ENCODE measurements at regions not wholly inside any gene's neighbourhood (a gene's known extent, or its start where the extent isn't known, plus 50 kb on each side); places are given as distances from the start of the nearest gene placed in this dataset.

DNA sequence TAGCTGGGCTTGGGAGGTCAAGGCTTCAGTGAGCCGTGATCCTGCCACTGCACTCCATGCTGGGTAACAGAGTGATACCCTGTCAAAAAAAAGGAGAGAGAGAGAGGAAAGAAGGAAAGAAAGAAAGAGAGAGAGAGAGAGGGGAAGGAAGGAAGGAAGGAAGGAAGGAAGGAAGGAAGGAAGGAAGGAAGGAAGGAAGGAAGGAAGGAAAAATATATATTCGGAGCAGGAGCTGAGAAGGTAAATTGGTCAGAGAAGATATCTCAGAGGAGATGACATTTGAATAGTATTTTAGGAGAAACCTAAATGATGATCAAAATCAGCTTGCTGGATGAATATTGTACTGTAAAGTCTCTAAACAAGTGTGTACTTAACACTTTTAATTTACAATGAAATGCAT is 633.1 kb downstream of the ZPLD1 start:
- Histone ChIP-seq H3K4me1 (no peaks in the 10 kb centered on the region), H3K27ac (no peak overlapping the region), H3K27me3 (no peaks in the 10 kb centered on the region), H3K36me3 (no peaks in the 10 kb centered on the region), H3K4me3 (no peak overlapping the region), H3K9me3 (no peaks in the 10 kb centered on the region)
- TF ChIP-seq, protein P1, sequence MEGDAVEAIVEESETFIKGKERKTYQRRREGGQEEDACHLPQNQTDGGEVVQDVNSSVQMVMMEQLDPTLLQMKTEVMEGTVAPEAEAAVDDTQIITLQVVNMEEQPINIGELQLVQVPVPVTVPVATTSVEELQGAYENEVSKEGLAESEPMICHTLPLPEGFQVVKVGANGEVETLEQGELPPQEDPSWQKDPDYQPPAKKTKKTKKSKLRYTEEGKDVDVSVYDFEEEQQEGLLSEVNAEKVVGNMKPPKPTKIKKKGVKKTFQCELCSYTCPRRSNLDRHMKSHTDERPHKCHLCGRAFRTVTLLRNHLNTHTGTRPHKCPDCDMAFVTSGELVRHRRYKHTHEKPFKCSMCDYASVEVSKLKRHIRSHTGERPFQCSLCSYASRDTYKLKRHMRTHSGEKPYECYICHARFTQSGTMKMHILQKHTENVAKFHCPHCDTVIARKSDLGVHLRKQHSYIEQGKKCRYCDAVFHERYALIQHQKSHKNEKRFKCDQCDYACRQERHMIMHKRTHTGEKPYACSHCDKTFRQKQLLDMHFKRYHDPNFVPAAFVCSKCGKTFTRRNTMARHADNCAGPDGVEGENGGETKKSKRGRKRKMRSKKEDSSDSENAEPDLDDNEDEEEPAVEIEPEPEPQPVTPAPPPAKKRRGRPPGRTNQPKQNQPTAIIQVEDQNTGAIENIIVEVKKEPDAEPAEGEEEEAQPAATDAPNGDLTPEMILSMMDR (IDR thresholded peaks at IDR 0.05): no peak
- no peak for DNase-seq (ENCODE audit: low spot score in 2 of 2)
- intact Hi-C loops (cut with DNase I): no loop called here

DNA sequence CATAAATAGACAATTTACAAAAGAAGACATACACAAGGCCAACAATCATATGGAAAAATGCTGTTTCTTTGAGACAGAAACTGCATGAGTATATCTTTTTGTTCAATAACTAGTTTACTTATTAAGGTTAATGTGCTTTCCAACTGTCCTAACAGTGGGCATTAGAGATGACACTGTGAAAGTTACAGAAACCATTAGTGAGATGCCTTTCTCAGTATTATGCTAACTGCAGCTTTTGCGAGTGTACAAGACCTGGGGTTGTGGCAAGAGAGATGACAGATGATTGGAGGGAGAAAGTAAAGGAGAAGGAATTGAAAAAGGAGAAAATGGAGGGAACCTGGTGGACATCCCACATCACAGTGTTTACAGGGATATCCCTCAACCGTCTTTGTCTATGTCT is 640.5 kb downstream of the ZPLD1 start:
- Histone ChIP-seq H3K36me3 (no peaks in the 10 kb centered on the region), H3K4me1 (no peaks in the 10 kb centered on the region), H3K4me3 (no peak overlapping the region), H3K27ac (no peak overlapping the region), H3K9me3 (no peaks in the 10 kb centered on the region), H3K27me3 (no peaks in the 10 kb centered on the region)
- TF ChIP-seq, protein P1 (IDR thresholded peaks at IDR 0.05): no peak
- no peak for DNase-seq (ENCODE audit: low spot score in 2 of 2)
- intact Hi-C loops (cut with DNase I): no loop called here

DNA sequence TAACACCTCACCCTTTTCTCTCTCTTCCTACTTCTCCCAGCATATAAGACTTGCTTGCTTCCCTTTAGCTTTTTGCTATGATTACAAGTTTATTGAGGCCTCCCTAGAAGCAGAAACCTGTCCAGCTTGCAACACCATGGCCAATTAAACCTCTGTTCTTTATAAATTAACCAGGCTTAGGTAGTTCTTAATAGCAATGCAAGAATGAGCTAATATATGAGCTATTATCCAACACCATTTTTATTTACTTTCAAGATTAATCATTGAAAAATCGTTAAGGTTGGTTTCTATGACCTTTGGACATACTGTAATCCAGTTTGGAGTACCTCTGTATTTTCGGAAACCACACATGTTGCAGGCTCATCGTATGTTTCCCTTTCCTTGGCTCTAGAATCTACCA is 643.1 kb downstream of the ZPLD1 start:
- H3K4me1 ChIP-seq: no peaks in the 10 kb centered on the region
- H3K36me3 ChIP-seq: no peaks in the 10 kb centered on the region
- H3K27me3 ChIP-seq: no peaks in the 10 kb centered on the region
- no peak overlapping the region for H3K4me3 ChIP-seq
- H3K27ac ChIP-seq: no peak overlapping the region
- intact Hi-C loops (cut with DNase I): no loop called here
- H3K9me3 ChIP-seq: no peaks in the 10 kb centered on the region
- TF ChIP-seq, protein P1 (IDR thresholded peaks at IDR 0.05): no peak
- DNase-seq (ENCODE audit: low spot score in 2 of 2): no peak

DNA sequence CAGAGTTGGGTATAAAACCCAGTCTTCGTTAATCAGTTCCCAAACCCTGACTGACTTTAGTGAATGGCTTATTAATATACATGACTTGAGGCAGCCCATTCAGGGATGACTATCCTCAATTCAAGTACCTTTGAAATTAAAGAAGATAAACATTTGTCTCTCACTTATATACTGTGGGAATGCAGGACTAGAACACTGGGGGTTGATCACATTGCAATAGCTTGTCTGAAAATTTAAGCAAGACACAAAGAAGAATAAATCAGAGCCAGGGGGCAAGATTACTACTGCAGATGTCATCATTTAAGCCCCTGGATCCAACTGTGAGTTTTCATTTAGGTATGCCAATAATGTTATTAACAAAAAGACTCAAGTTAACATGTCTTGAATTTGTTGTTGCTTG is 647.7 kb downstream of the ZPLD1 start:
- H3K4me1 ChIP-seq: no peaks in the 10 kb centered on the region
- TF ChIP-seq, protein P1 (IDR thresholded peaks at IDR 0.05): no peak
- no peaks in the 10 kb centered on the region for H3K36me3 ChIP-seq
- no peaks in the 10 kb centered on the region for H3K27me3 ChIP-seq
- no peak overlapping the region for H3K27ac ChIP-seq
- no peak overlapping the region for H3K4me3 ChIP-seq
- intact Hi-C loops (cut with DNase I): no loop called here
- no peaks in the 10 kb centered on the region for H3K9me3 ChIP-seq
- DNase-seq (ENCODE audit: low spot score in 2 of 2): no peak

DNA sequence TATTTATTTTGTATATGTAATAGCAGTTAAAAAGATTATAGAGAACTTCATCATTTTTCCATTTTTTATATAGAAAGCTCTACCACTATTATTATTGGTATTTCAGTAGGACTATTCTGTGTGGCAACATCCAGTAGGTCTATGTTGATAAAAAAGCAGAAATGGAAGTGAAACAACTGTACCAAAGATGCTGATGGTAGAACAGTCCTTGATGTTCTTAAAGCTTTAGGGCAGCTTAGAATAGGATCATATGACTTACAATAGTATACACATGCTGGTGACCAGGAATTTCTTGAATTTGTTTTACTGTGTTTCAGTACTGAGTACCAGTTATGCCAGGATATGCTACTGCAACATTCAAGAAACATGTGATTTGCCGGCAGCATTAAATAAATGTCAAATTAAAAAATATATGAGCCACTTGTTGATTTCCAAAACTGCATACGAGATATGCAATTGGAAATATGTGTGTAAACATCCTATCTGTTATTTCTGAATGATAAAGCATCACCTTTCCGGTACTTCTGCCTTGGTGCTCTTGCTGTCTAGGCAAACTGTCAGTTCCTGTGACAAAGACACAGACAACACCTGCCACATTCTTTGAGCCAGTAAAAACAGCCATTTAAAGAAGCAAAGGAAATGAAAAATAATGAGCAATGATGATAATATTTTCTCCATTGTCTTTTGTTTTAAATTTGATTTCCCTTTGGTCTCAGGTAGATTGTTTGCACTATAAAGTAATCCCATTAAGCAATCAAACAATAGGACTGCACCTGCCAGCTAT is 649.2 kb downstream of the ZPLD1 start:
- H3K4me3 ChIP-seq: no peak overlapping the region
- intact Hi-C loops (cut with DNase I): no loop called here
- DNase-seq (ENCODE audit: low spot score in 2 of 2): no peak
- H3K4me1 ChIP-seq: no peaks in the 10 kb centered on the region
- H3K36me3 ChIP-seq: no peaks in the 10 kb centered on the region
- TF ChIP-seq, protein P1 (IDR thresholded peaks at IDR 0.05): no peak
- no peaks in the 10 kb centered on the region for H3K9me3 ChIP-seq
- no peaks in the 10 kb centered on the region for H3K27me3 ChIP-seq
- H3K27ac ChIP-seq: no peak overlapping the region

DNA sequence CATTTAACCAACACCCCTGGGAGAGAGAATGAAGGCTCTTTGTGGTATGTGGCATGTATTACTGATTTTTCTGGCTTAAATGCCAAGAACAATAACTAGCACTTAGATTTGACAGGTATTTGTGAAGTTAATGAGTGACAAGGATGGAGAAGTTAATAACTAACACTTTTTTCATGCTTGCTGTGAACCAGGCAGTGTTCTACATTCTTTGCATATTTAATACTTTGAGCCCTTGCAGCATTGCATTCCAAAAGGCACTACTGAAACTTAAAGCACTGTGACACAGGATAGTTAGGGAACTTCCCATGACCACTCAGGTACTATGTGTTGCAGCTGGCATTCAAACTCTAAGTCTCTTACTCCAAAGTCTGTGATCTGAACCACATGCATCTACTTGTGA is 650.6 kb downstream of the ZPLD1 start:
- no peaks in the 10 kb centered on the region for H3K4me1 ChIP-seq
- TF ChIP-seq, protein P1 (IDR thresholded peaks at IDR 0.05): no peak
- no peaks in the 10 kb centered on the region for H3K36me3 ChIP-seq
- H3K9me3 ChIP-seq: no peaks in the 10 kb centered on the region
- no peak for DNase-seq (ENCODE audit: low spot score in 2 of 2)
- intact Hi-C loops (cut with DNase I): no loop called here
- no peaks in the 10 kb centered on the region for H3K27me3 ChIP-seq
- no peak overlapping the region for H3K27ac ChIP-seq
- H3K4me3 ChIP-seq: no peak overlapping the region

Data from ascending aorta (tissue), 2 donors.